Spleen (tissue), 11 donors: ENCODE measurements at regions not wholly inside any gene's neighbourhood (a gene's known extent, or its start where the extent isn't known, plus 50 kb on each side); places are given as distances from the start of the nearest gene placed in this dataset.

ENCODE experiments used
- DNase-seq: peaks from one replicate; pipeline ENCODE4 v3.0.0-alpha.2; 2020
- H3K27ac ChIP-seq, 8 donors: fragments of 200-600 bp; sonication (generic) in 7 of 8; 1 replicate in 4 of 8; 2 replicates in 4 of 8; pipeline versions ENCODE4 v1.5.0 to v1.8.0; 2016 to 2021; ENCODE audit warnings: inconsistent platforms in 4 of 8, mild to moderate bottlenecking in 4 of 8, moderate library complexity in 1 of 8
- H3K27me3 ChIP-seq, 7 donors: fragments of 200-600 bp; sonication (generic) in 6 of 7; replicated peaks in 1 of 7; 1 replicate in 4 of 7; 2 replicates in 3 of 7; pipeline versions ENCODE4 v1.5.0 to v1.8.0; 2016 to 2021; ENCODE audit warnings: inconsistent platforms in 3 of 7, mild to moderate bottlenecking in 1 of 7
- H3K36me3 ChIP-seq, 6 donors: fragments of 200-600 bp; sonication (generic) in 5 of 6; 1 replicate in 4 of 6; 2 replicates in 2 of 6; pipeline versions ENCODE4 v1.5.0 to v1.8.0; 2016 to 2021; ENCODE audit warnings: inconsistent platforms in 2 of 6
- H3K4me1 ChIP-seq, 6 donors: fragments of 200-600 bp; sonication (generic) in 5 of 6; 1 replicate in 3 of 6; 2 replicates in 3 of 6; pipeline versions ENCODE4 v1.5.0 to v1.8.0; 2016 to 2021; ENCODE audit warnings: inconsistent platforms in 3 of 6
- H3K4me3 ChIP-seq, 8 donors: fragments of 200-600 bp; sonication (generic) in 7 of 8; 1 replicate in 4 of 8; 2 replicates in 4 of 8; pipeline versions ENCODE4 v1.5.0 to v1.8.0; 2016 to 2021; ENCODE audit warnings: inconsistent platforms in 4 of 8, mild to moderate bottlenecking in 4 of 8, moderate library complexity in 2 of 8
- H3K9me3 ChIP-seq, 8 donors: fragments of 200-600 bp; sonication (generic) in 7 of 8; 1 replicate in 4 of 8; 2 replicates in 4 of 8; pipeline versions ENCODE4 v1.5.0 to v1.8.0; 2016 to 2021; ENCODE audit warnings: inconsistent platforms in 4 of 8
- POLR2A ChIP-seq, 3 donors: fragments of 450-650 bp; IDR thresholded peaks; one replicate each; pipeline ENCODE4 v1.5.1; 2017; ENCODE audit warnings: antibody characterized with exemption in 3 of 3, mild to moderate bottlenecking in 1 of 3
- POLR2AphosphoS5 ChIP-seq, 3 donors: sonication (generic); formaldehyde crosslinking; IDR thresholded peaks; one replicate each; pipeline ENCODE4 v1.5.1; 2017; ENCODE audit warnings: antibody characterized with exemption in 3 of 3
- WGBS, 5 donors: extraction: QIAGEN DNeasy Blood & Tissue Kit in 3 of 5; methylation state at CpG; one replicate each; pipeline versions ENCODE4 v1.1.5 to v1.1.7; 2013 to 2018; 5-methylcytosine and 5-hydroxymethylcytosine counted together
- intact Hi-C: fragments of 100-400 bp; cut with DNase I; formaldehyde crosslinking; loops from one replicate; pipeline ENCODE4 v1.15.0; 2023; ENCODE audit warnings: low total_unique reads
- TF ChIP-seq, protein P1 (sequence below), 11 experiments: fragments of 200-600 bp in 7 of 11; fragments of 450-650 bp in 4 of 11; sonication (generic) in 4 of 11; IDR thresholded peaks in 8 of 11; conservative IDR thresholded peaks in 3 of 11; 1 replicate in 7 of 11; 2 replicates in 4 of 11; pipeline versions ENCODE4 v1.4.0 to v1.8.0; 2016 to 2021; ENCODE audit warnings: antibody characterized with exemption in 11 of 11, inconsistent platforms in 4 of 11, mild to moderate bottlenecking in 1 of 11
- donor health status: healthy with polysubstance abuse.
- donor health status: DM: no; HTN: no; CAD: no; lungs with moderate emphysema.
- donor health status: DM: no; HTN: no; CAD: no.
- donor health status: Bipolar disorder and iron deficiency.
- donor health status: healthy.
- donor health status: DM: no; HTN: no; CAD: no.
- donor health status: DM: yes; HTN: yes; CAD: no.

- intact Hi-C loops = no loop called here
- no peak for DNase-seq
- TF ChIP-seq, protein P1, sequence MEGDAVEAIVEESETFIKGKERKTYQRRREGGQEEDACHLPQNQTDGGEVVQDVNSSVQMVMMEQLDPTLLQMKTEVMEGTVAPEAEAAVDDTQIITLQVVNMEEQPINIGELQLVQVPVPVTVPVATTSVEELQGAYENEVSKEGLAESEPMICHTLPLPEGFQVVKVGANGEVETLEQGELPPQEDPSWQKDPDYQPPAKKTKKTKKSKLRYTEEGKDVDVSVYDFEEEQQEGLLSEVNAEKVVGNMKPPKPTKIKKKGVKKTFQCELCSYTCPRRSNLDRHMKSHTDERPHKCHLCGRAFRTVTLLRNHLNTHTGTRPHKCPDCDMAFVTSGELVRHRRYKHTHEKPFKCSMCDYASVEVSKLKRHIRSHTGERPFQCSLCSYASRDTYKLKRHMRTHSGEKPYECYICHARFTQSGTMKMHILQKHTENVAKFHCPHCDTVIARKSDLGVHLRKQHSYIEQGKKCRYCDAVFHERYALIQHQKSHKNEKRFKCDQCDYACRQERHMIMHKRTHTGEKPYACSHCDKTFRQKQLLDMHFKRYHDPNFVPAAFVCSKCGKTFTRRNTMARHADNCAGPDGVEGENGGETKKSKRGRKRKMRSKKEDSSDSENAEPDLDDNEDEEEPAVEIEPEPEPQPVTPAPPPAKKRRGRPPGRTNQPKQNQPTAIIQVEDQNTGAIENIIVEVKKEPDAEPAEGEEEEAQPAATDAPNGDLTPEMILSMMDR (IDR thresholded peaks at IDR 0.05 in 8 of 11, conservative IDR thresholded peaks at IDR 0.05 in 3 of 11) = no peak
- TF ChIP-seq POLR2A (IDR thresholded peaks at IDR 0.05) = no peak
- no peak for TF ChIP-seq POLR2AphosphoS5 (IDR thresholded peaks at IDR 0.05)
- no peak overlapping the region for H3K27ac ChIP-seq
- H3K9me3 ChIP-seq = peaks cover 0 to 25% (median 6%) of the 10 kb centered on the region in 8 donors
- H3K36me3 ChIP-seq = no peaks in the 10 kb centered on the region
- no peaks in the 10 kb centered on the region for H3K27me3 ChIP-seq
- no peaks in the 10 kb centered on the region for H3K4me1 ChIP-seq
- no peak overlapping the region for H3K4me3 ChIP-seq
- WGBS, 5 donors = 84 to 89% (median 89%) methylated on average over 6 of the region's 6 CpGs
Measured at GRCh38 chr13:107075576-107075975, 507.6 kb upstream of the ARGLU1 start.

- intact Hi-C loops = no loop called here
- H3K27ac ChIP-seq = no peak overlapping the region
- no peaks in the 10 kb centered on the region for H3K27me3 ChIP-seq
- H3K9me3 ChIP-seq = peaks cover 0 to 22% (median 5%) of the 10 kb centered on the region in 8 donors
- H3K4me3 ChIP-seq = no peak overlapping the region
- no peaks in the 10 kb centered on the region for H3K4me1 ChIP-seq
- no peak for DNase-seq
- 70 to 93% (median 73%) methylated on average over 5 of the region's 5 CpGs for WGBS, 5 donors
- TF ChIP-seq POLR2AphosphoS5 (IDR thresholded peaks at IDR 0.05) = no peak
- TF ChIP-seq, protein P1 (IDR thresholded peaks at IDR 0.05 in 8 of 11, conservative IDR thresholded peaks at IDR 0.05 in 3 of 11) = no peak
- TF ChIP-seq POLR2A (IDR thresholded peaks at IDR 0.05) = no peak
- H3K36me3 ChIP-seq = no peaks in the 10 kb centered on the region
Measured at GRCh38 chr13:107070792-107071191, 502.9 kb upstream of the ARGLU1 start.

DNA sequence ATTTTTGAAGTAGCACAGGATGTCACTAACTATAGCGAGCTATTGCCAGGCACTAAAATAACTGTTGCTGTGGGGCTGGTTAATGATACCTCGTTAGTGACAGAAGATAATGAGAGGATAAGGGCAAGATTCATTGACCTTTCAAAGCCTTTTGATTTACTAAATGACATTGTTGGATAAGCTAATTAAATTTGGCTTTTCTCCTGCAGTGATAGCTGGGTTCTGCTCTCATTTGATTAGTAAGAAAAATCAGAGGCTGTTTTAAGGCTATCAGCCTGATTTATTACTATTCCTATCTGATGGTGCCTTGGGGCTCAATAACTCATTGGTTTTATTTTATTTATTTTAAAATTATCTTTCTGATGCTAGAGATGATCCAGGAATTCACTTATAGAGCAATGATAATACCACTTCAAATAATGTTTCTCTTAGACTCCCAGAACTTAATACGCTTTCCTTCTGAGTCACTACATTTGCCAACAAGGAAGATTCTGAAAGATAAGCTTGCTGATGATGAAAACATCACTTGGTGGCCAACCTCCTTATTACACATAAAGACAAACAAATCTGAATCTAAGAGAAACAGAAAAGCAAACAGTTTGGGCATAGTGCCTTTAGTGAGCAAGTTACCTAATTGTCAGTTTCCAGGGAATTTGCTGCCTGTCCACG lies 501.3 kb upstream of the ARGLU1 start:
- no peak for TF ChIP-seq POLR2A (IDR thresholded peaks at IDR 0.05)
- TF ChIP-seq POLR2AphosphoS5 (IDR thresholded peaks at IDR 0.05) = no peak
- no peaks in the 10 kb centered on the region for H3K4me1 ChIP-seq
- no peak for DNase-seq
- no peaks in the 10 kb centered on the region for H3K27me3 ChIP-seq
- intact Hi-C loops = no loop called here
- no peak overlapping the region for H3K4me3 ChIP-seq
- H3K9me3 ChIP-seq = peaks cover 0 to 16% (median 1%) of the 10 kb centered on the region in 8 donors
- no peaks in the 10 kb centered on the region for H3K36me3 ChIP-seq
- no peak overlapping the region for H3K27ac ChIP-seq
- 60 to 71% (median 70%) methylated on average over 4 of the region's 4 CpGs for WGBS, 5 donors

DNA sequence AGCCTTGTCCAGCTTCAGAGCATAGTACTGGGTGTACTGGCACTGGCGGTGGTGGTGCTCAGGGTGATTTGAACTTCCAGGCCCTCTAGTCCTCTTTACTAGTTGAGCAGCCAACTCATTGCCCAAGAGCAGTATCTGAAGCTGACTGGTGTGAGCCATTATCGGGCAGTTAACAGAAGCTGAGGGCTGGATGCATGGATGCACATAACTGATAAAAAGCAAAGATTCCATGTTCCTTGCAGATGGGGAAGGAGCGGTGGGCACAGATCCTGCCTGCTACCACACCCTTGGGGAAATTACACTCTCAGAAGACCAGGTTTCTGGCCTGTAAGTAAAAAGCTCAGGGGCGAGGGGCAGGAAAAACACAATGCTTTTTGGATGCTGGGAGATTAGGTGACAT lies 499.4 kb upstream of the ARGLU1 start:
- intact Hi-C loops = no loop called here
- H3K4me1 ChIP-seq = no peaks in the 10 kb centered on the region
- TF ChIP-seq POLR2AphosphoS5 (IDR thresholded peaks at IDR 0.05) = no peak
- TF ChIP-seq, protein P1 (IDR thresholded peaks at IDR 0.05 in 8 of 11, conservative IDR thresholded peaks at IDR 0.05 in 3 of 11) = no peak
- TF ChIP-seq POLR2A (IDR thresholded peaks at IDR 0.05) = no peak
- DNase-seq = no peak
- 78 to 93% (median 89%) methylated on average over 4 of the region's 4 CpGs for WGBS, 5 donors
- peaks cover 0 to 4% (median 0%) of the 10 kb centered on the region in 8 donors for H3K9me3 ChIP-seq
- H3K27ac ChIP-seq = no peak overlapping the region
- H3K36me3 ChIP-seq = no peaks in the 10 kb centered on the region
- no peaks in the 10 kb centered on the region for H3K27me3 ChIP-seq
- no peak overlapping the region for H3K4me3 ChIP-seq
